ENCODE measurements at regions not wholly inside any gene's neighbourhood (a gene's known extent, or its start where the extent isn't known, plus 50 kb on each side); places are given as distances from the start of the nearest gene placed in this dataset.

- WGBS (ENCODE audit: low lambda C conversion rate, missing lambda C conversion rate): 92% methylated on average over 6 of the region's 6 CpGs
- Histone ChIP-seq H3K79me2 (no peaks in the 10 kb centered on the region), H3K4me3 (no peak overlapping the region), H3K36me3 (replicated peaks; ENCODE audit: insufficient read depth, low read depth) (no peaks in the 10 kb centered on the region), H3K4me1 (ENCODE audit: insufficient read depth) (no peaks in the 10 kb centered on the region), H3K27ac (no peak overlapping the region), H4K20me1 (ENCODE audit: insufficient read depth, poor library complexity, severe bottlenecking) (no peaks in the 10 kb centered on the region), H3K4me2 (no peak overlapping the region), H3K9me2 (replicated peaks; ENCODE audit: insufficient read depth) (no peaks in the 10 kb centered on the region), H2AFZ (no peak overlapping the region), H3K27me3 (no peaks in the 10 kb centered on the region), H3K9me3 (ENCODE audit: low read depth) (no peaks in the 10 kb centered on the region)
- DNase-seq (ENCODE audit: low spot score): no peak
- no peak for TF ChIP-seq EZH2 (IDR thresholded peaks at IDR 0.05; ENCODE audit: borderline replicate concordance)
Observed at GRCh38 chr9:16303506-16303905, 567.0 kb downstream of the BNC2 start.

DNA sequence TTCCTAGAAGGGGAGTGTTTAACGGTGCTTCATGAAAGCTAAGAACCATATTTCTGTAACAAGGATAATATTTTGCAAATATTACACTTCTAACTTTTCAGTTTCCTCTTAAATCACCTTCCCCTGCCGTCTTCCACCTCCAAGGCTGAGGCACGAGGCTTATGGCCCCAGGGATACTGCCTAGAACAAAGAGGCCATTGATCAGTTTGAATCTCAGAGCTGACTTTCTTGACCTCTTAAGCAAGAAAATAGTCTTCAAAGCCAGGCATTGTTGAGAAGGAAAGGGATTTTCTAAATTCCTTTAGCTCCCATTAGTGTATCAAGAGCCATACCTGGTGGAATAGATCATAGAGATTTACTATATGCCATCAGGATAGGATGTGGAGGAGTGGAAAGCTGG lies 566.2 kb downstream of the BNC2 start:
- no peaks in the 10 kb centered on the region for H3K79me2 ChIP-seq
- no peaks in the 10 kb centered on the region for H3K9me2 ChIP-seq (replicated peaks; ENCODE audit: insufficient read depth)
- TF ChIP-seq EZH2 (IDR thresholded peaks at IDR 0.05; ENCODE audit: borderline replicate concordance) (no peak), CTCF (IDR thresholded peaks at IDR 0.05; ENCODE audit: poor library complexity) (no peak), EZH2phosphoT487 (IDR thresholded peaks at IDR 0.05; ENCODE audit: low read depth, severe bottlenecking, unreplicated experiment) (no peak)
- H3K4me2 ChIP-seq: no peak overlapping the region
- H3K27me3 ChIP-seq: no peaks in the 10 kb centered on the region
- H3K9me3 ChIP-seq (ENCODE audit: low read depth): no peaks in the 10 kb centered on the region
- no peak overlapping the region for H3K4me3 ChIP-seq
- H4K20me1 ChIP-seq (ENCODE audit: insufficient read depth, poor library complexity, severe bottlenecking): no peaks in the 10 kb centered on the region
- H3K4me1 ChIP-seq (ENCODE audit: insufficient read depth): no peaks in the 10 kb centered on the region
- no peak overlapping the region for H2AFZ ChIP-seq
- WGBS (ENCODE audit: low lambda C conversion rate, missing lambda C conversion rate): 70% methylated on average over 3 of the region's 3 CpGs
- no peak overlapping the region for H3K27ac ChIP-seq
- no peaks in the 10 kb centered on the region for H3K36me3 ChIP-seq (replicated peaks; ENCODE audit: insufficient read depth, low read depth)
- no peak for DNase-seq (ENCODE audit: low spot score)

GRCh38 chr9:16306586-16306985 lies 563.9 kb downstream of the BNC2 start:
- no peak for DNase-seq (ENCODE audit: low spot score)
- no peaks in the 10 kb centered on the region for H3K9me3 ChIP-seq (ENCODE audit: low read depth)
- H4K20me1 ChIP-seq (ENCODE audit: insufficient read depth, poor library complexity, severe bottlenecking): no peaks in the 10 kb centered on the region
- H3K4me2 ChIP-seq: no peak overlapping the region
- H3K9me2 ChIP-seq (replicated peaks; ENCODE audit: insufficient read depth): no peaks in the 10 kb centered on the region
- H3K4me3 ChIP-seq: no peak overlapping the region
- 93% methylated on average over 3 of the region's 3 CpGs for WGBS (ENCODE audit: low lambda C conversion rate, missing lambda C conversion rate)
- TF ChIP-seq EZH2 (IDR thresholded peaks at IDR 0.05; ENCODE audit: borderline replicate concordance) (no peak), EZH2phosphoT487 (IDR thresholded peaks at IDR 0.05; ENCODE audit: low read depth, severe bottlenecking, unreplicated experiment) (no peak), CTCF (IDR thresholded peaks at IDR 0.05; ENCODE audit: poor library complexity) (no peak)
- no peak overlapping the region for H2AFZ ChIP-seq
- no peaks in the 10 kb centered on the region for H3K36me3 ChIP-seq (replicated peaks; ENCODE audit: insufficient read depth, low read depth)
- H3K79me2 ChIP-seq: no peaks in the 10 kb centered on the region
- H3K27ac ChIP-seq: no peak overlapping the region
- H3K4me1 ChIP-seq (ENCODE audit: insufficient read depth): peaks cover 16% of the 10 kb centered on the region
- no peaks in the 10 kb centered on the region for H3K27me3 ChIP-seq

- TF ChIP-seq EZH2phosphoT487 (IDR thresholded peaks at IDR 0.05; ENCODE audit: low read depth, severe bottlenecking, unreplicated experiment) (no peak), CTCF (IDR thresholded peaks at IDR 0.05; ENCODE audit: poor library complexity) (no peak), EZH2 (IDR thresholded peaks at IDR 0.05; ENCODE audit: borderline replicate concordance) (no peak)
- Histone ChIP-seq H3K79me2 (no peaks in the 10 kb centered on the region), H3K27ac (no peak overlapping the region), H4K20me1 (ENCODE audit: insufficient read depth, poor library complexity, severe bottlenecking) (no peaks in the 10 kb centered on the region), H2AFZ (no peak overlapping the region), H3K27me3 (no peaks in the 10 kb centered on the region), H3K36me3 (replicated peaks; ENCODE audit: insufficient read depth, low read depth) (no peaks in the 10 kb centered on the region), H3K9me2 (replicated peaks; ENCODE audit: insufficient read depth) (no peaks in the 10 kb centered on the region), H3K4me1 (ENCODE audit: insufficient read depth) (peaks cover 21% of the 10 kb centered on the region), H3K9me3 (ENCODE audit: low read depth) (no peaks in the 10 kb centered on the region), H3K4me3 (no peak overlapping the region), H3K4me2 (no peak overlapping the region)
- 69% methylated on average over 2 of the region's 2 CpGs for WGBS (ENCODE audit: low lambda C conversion rate, missing lambda C conversion rate)
- no peak for DNase-seq (ENCODE audit: low spot score)
Observed at GRCh38 chr9:16307626-16308195, 562.8 kb downstream of the BNC2 start.
